H1 (cell line): ENCODE measurements at regions not wholly inside any gene's neighbourhood (a gene's known extent, or its start where the extent isn't known, plus 50 kb on each side); places are given as distances from the start of the nearest gene placed in this dataset.

ENCODE experiments used
- BCL11A ChIP-seq, 2 experiments: IDR thresholded peaks; one replicate each; pipeline ENCODE4 v1.6.1; 2011; ENCODE audit warnings: low read depth in 2 of 2, low read length in 2 of 2, mild to moderate bottlenecking in 2 of 2
- PHF8 ChIP-seq: fragments of 200-600 bp; sonication (generic); conservative IDR thresholded peaks from 2 replicates; pipeline ENCODE4 v1.7.1; 2012; ENCODE audit warnings: low read depth, mild to moderate bottlenecking, inconsistent platforms, low read length, moderate library complexity
- TCF12 ChIP-seq: IDR thresholded peaks from 2 replicates; pipeline ENCODE4 v1.6.1; 2011; ENCODE audit warnings: low read depth, mild to moderate bottlenecking, low read length

- TF ChIP-seq PHF8 (no peak), BCL11A (IDR thresholded peaks at IDR 0.05; ENCODE audit: low read depth in 2 of 2, low read length in 2 of 2) (no peak), TCF12 (no peak)
Measured at GRCh38 chr4:119726505-119726904, 97.9 kb upstream of the PDE5A start (continued).
